ENCODE measurements at regions not wholly inside any gene's neighbourhood (a gene's known extent, or its start where the extent isn't known, plus 50 kb on each side); places are given as distances from the start of the nearest gene placed in this dataset.

DNA sequence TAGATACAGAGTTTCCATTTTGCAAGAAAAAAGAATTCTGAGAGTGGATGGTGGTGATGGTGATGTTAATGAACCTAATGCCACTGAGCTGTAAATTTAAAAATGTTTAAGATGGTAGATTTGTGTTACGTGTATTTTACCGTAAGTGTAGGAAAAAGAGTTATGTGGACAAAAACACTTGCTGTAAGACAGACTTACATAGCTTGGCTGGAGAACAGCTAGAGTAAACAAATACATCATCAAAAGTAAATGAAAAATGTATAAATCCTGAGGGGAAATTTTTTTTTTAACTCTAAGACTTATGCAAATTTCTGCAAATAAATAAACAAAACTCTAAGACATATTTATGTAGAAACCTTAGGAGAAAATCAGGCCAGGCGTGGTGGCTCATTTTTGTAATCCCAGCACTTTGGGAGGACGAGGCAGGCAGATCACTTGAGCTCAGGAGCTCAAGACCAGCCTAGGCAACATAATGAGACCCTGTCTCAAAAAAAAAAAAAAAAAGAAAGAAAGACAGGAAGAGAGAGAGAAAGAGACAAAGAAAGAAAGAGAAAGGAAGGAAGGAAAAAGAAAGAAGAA lies 66.2 kb upstream of the CDK13 start:
- FAIRE-seq (no peak), DNase-seq (ENCODE audit: low spot score) (no peak)

DNA sequence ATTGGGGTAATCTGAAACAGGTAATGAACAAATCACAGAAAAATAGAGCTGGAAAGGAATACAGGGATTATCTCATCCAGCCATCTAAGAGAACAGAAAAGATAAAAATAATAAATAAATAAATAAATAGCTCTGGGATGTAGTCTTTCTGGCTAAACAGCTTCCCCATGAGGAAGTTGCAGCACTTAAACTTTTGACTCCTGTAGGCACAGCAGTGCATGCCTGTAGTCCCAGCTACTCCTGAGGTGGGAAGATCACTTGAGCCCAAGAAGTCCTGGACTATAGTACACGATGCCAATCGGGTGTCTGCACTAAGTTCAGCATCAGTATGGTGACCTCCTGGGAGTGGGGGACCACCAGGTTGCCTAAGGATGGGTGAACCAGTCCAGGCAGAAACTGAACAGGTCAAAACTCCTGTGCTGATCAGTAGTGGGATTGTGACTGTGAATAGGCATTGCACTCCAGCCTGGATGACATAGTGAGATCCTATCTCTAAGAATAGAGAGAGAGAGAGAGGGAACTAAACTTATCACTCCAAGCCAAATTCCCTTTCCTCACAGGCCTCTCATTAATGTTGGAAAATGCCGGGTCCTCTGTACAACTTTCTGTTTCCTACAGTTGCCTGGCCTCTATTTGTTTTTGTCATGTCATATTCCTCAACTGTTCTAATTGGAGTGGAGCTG lies 61.7 kb upstream of the CDK13 start:
- DNase-seq (ENCODE audit: low spot score) (no peak), FAIRE-seq (no peak)

DNA sequence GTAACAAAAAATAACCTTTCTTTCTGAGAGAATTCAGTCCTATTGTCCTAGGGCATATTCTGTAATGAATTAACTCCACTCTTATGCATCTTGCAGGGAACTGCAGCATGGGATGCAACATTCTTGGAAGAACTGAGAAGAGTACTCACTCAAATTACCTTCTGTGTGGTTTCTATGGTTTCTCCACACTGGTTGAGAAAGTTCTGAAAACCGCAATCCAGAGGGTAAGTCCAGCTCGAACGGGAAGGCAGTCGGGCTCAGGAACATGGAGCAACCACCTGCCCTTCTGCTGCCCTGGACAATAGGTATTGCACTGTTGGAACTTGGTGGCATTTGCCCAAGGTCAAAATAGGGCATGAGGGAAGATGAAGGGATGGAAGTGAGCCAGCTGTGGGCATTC lies 59.6 kb upstream of the CDK13 start:
- no peak for FAIRE-seq
- no peak for DNase-seq (ENCODE audit: low spot score)

DNA sequence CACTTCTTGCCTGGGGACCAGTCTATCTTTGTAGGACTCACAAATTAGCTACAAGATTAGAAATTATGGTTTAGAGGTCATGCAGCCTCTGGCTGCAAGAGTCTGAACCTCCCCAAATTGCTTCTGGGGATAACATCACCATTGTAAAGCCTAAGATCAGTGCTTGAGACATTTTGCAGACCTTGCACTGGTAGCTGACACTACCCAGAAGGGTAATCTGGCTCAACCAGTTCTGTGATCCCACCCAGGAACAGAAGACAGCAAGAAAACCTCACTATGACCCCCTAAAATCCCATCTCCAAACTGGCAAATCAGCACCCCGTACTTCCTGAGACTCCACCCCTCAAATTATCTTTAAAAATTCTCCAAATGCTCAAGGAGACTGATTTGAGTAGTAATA lies 58.2 kb upstream of the CDK13 start:
- DNase-seq (ENCODE audit: low spot score) (no peak), FAIRE-seq (no peak)

DNA sequence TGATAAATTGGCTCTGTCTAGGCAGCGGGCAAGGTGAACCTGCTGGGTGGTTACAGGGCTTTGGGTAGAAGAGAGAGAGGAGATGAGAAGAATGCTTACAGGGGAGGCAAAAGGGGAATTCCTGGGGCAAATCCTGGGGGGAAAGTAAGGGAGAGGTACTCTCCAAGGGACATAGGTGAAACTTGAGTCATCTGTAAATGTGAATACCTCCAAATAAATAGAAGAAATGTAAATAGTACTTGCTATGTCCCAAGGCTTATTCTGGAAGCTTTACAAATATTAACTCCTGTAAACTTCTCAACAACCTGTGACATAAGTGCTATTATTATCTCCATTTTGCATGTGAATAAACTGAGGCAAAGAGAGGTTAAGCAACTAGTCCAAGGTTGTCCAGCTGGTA lies 57.7 kb upstream of the CDK13 start:
- DNase-seq (ENCODE audit: low spot score) (no peak), FAIRE-seq (no peak)

DNA sequence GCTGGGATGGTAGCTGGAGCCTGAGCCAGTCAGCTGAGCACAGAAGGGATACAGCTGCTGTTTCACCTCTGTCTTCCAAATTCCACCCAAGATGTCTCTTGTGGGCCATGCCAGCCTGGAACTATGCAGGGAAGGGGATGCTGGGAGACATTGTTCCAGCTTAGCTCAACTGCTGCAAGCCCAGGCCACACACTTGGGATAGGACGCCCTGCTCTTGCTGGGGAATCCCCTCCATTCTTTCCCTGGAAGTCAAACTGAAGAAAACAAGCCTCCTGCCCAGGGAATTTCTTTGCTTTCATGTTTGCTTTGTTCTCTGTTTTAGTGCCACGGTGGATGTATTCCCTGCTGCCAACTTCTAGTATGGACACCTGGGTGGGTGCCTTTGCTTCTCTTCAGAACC lies 55.2 kb upstream of the CDK13 start:
- DNase-seq (ENCODE audit: low spot score): no peak
- no peak for FAIRE-seq

DNA sequence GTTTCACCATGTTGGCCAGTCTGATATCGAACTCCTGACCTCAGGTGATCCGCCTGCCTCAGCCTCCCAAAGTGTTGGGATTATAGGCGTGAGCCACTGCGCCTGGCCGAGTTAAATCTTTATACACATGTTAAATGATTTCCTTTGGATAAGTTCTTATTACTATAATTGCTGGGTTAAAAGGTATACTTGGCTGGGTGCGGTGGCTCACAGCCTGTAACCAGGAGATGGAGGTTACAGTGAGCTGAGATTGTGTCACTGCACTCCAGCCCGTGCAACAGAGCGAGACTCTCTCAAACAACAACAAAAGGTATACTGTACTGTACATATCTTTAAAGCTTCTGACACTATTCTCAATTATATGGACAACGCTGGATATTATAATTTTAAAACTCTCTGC lies 53.2 kb upstream of the CDK13 start:
- DNase-seq (ENCODE audit: low spot score) (no peak), FAIRE-seq (no peak)

DNA sequence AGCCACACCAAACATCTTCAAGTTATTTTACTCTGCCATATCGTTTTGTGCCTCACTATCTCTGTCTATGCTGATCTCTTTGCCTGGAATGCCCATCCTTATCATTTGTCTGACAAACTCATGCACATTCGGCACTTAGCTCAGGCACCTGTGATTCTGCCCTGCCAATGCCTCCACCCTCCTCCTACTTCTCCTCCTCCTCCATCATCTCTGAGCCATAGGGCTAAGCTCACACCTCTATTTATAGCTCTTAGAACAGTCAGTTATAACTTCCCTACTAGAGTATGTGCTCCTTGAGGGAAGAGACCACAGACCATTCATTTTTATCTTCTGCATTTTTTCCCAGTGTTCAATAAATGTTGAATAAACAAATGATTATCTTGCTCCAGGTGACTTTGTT lies 51.2 kb upstream of the CDK13 start:
- DNase-seq (ENCODE audit: low spot score) (no peak), FAIRE-seq (no peak)

All from RCC 7860 (cell line).